GM18858 (cell line): ENCODE measurements at regions not wholly inside any gene's neighbourhood (a gene's known extent, or its start where the extent isn't known, plus 50 kb on each side); places are given as distances from the start of the nearest gene placed in this dataset.
A peak's percentile ranks its signal among the peaks of the same experiment; 100 is the strongest.
"Not testable (repeated sequence)": the region's sequence is repeated elsewhere in the genome, so short reads cannot be mapped to it uniquely, and the experiment has no call there.

Experiments
- ATAC-seq: cut with Tn5 transposase; IDR thresholded peaks from one replicate; pipeline ENCODE4 v1.9.1; 2021; ENCODE audit not compliant: unreplicated experiment

DNA sequence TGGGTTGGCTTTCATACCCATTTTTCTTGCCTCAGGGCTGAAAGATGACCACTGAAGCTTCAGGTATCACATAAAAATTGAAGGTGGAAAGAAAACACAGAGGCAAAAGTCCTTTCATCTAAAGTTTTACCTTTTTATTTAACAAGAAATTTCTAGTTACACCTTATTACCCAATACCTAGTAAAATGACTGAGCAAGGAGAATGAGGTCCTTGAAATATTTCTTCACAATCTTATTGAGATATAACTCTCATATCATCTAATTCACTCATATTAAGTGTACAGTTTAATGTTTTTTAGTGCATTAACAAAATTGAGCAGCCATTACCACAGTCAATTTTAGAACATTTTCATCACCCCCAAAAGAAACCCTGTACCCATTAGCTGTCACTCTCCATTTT lies 112.9 kb upstream of the ADTRP start:
- ATAC-seq, result no peak

DNA sequence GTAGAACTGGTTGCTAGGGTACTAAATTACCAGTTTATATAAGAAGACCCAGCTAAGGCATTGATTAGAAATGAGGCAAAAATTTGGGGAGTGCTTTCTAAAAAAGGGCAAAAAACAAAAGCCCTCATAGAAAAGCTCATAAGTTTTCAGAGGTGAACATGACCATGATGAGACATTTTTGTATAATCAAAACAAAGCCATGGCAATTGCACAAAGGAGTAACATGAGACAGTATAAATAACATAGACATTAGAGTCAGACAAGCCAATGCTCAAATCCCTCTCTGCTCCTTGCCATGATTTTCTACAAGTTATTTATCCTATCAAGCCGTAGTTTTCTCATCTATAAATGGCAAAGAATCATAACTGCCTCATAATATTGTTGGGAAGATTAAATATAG lies 112.2 kb upstream of the ADTRP start:
- ATAC-seq, result no peak

DNA sequence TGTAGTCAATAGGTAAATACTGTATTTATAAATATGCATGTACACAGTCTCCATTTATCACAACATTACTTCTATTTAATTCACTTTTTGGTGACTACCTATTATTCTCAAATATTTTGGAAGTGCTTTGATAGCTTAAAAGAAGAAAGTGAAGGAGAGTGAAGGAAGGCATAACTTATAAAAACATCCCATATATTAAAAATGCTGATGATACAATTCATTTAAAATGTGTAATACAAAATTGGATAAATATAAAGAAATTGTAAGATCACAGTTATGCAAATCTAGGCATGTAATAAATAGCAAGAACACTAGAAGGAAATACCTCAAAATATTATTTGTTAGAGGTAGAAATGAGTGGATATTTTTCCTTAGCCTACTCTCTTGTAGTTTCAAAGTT lies 111.6 kb upstream of the ADTRP start:
- ATAC-seq, result no peak

DNA sequence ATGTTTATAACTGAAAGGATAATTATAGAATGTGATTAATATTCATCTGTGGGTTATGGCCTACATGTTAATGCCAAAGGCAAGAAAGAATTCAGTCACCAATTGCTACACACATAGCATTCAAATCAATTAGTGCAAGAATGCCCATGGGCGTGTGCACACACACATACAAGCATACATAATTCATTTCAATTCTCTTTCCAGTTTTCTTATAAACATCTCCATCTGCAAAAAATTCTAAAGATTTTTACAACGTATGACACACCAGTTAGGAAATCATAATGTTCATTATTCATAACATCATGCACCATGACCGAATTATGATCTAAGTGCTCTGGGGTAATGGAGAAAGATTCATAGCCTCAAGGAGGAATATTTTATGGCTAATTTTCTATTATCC lies 111.0 kb upstream of the ADTRP start:
- ATAC-seq, result no peak

DNA sequence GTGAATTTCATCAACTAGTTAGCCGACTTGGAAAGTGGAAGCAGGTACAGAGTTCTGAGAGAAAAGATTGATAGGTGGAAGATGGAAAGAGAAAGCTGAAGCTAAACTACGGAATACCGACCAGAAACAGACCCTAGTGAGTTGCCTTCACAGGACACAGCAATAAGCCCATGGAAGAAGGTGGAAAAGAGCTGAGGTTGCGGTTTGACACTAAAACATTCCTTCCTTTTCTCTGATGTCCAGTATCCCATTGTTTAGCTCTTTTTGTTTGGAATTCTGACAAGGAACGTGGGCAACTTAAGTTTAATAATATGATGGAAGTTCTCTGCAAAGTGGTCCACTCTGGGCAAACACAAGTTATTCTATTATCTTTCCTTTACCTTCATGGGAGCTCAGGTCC lies 110.1 kb upstream of the ADTRP start:
- ATAC-seq, result no peak

DNA sequence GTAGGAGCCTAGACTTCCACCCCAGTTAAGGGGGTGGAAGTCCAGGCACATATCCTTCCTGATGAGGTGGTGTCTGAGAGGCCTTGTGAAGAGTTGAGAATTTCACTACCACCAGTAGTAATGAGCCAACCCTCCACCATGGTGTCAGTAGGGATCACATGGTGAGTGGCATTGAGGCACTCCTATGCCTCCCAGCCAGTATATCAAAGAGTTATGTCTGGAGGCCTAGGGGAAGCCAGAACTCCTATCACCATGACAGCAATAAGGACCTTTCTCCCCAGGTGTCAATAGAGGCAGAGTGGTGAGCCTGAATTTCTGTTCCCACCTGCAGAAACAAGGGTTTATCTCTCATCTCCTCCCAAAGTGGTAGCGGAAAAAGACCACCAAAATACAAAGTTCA lies 106.6 kb upstream of the ADTRP start:
- ATAC-seq, result no peak

DNA sequence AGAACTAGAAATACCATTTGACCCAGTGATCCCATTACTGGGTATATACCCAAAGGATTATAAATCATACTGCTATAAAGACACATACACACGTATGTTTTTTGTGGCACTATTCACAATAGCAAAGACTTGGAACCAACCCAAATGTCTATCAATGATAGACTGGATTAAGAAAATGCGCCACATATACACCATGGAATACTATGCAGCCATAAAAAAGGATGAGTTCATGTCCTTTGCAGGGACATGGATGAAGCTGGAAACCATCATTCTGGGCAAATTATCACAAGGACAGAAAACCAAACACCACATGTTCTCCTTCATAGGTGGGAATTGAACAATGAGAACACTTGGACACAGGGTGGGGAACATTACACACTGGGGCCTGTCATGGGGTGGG lies 104.9 kb upstream of the ADTRP start:
- not testable (repeated sequence) for ATAC-seq

DNA sequence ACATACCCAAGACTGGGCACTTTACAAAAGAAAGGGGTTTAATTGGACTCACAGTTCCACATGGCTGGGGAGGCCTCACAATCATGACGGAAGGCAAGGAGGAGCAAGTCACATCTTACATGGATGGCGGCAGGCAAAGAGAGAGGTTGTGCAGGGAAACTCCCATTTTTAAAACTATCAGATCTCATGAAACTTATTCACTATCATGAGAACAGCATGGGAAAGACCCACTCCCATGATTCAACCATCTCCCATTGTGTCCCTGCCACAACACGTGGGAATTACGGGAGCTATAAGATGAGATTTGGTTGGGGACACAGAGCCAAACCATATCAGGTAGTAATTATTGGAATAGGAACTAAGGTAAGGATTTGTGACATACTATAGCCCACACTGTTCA lies 101.6 kb upstream of the ADTRP start:
- ATAC-seq, result not testable (repeated sequence)

DNA sequence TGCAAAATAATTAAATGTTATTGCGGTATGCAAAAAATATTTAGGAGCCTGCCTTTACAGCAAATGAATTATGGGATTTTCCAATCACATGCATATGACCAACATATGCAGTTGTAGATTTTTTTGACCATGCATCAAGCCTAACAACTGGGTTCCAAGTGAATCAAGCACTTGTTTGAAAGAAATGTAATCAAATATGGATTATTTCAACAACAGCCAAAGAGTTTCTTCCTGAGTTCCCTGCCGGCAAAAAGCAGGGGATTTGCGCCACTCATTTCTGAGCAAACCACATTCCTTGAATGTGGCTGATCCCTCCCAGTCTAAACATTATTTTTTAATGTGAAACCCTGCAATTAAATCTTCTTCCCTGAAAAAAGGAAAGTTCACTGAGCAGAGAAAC lies 100.1 kb upstream of the ADTRP start:
- no peak for ATAC-seq

DNA sequence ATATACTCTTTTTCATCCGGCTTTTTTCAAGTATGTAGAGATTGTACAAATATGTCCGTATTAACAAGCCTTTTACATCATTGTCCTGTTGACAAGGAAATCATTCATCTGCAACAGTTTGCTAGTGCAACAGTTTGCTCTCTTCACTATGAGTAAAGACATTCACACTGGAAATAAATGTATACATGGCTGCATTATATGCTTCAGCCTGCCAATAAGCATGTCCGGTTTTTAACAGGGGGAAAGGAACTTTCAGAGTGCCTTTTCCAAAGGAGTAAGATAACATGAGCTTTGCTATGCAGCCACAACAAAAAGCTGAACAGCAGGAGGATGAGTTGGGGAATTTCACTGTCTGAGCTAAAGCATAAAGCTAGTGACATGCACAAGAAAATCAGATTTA lies 99.4 kb upstream of the ADTRP start:
- ATAC-seq, result no peak

DNA sequence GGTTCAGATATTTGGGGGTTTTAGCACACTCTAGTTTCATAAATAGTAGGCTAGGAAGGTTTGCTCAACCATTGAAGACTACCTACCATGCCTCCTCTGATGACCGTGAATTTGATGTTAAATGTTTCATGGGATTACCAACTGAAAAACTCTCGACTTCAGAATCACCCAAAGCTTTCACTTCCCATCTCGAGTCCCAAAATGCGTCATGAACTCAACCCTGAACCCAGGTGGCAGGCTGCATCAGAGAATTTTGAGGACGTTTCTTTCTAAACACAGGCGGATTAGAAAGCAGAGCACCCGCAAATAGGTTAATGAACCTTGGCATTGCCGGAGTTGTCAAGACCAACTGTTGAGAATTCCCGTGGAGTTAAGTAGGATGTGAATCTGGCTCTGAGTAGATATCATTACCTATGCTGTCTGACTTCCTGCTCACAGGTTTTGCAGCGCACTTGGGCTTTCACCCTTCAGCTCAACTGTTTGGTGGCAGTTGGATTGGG lies 98.4 kb upstream of the ADTRP start:
- ATAC-seq, result peak; percentile 83

DNA sequence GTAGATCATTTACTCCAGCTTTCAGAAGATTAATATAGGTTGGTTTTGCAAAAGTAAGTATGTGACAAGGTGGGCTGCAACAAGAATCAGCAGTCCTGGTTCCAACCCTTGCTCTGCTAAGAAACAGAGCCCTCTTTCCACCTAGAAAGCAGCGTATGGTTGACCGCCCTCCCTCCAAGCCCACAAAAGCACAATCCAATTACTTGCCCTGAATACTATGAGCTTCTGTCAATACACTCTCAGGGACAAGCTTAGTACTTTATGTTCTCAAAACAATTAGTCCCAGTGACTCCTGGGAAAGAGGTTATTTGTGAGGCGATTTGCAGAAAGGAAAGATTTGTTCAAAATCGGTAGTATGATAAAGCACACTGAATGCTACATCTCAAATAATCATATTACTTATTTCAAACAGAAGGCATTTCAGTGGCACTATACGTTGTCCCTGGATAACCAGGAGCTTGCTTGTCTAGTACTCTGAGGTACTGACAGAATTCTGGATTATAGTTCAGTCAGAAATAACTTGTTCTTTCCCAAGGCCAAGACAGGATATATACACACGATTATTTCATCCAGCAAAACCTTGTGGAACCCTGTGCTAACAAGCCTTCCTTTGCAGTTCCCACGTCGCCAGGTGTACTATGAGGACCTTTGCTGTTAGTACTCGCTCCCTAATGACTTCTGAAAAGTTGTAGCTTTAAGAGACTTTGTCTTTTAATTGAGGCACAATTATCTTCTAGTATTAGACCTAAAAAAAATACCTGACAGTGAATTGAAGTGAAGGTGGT lies 96.9 kb upstream of the ADTRP start:
- ATAC-seq, result no peak

DNA sequence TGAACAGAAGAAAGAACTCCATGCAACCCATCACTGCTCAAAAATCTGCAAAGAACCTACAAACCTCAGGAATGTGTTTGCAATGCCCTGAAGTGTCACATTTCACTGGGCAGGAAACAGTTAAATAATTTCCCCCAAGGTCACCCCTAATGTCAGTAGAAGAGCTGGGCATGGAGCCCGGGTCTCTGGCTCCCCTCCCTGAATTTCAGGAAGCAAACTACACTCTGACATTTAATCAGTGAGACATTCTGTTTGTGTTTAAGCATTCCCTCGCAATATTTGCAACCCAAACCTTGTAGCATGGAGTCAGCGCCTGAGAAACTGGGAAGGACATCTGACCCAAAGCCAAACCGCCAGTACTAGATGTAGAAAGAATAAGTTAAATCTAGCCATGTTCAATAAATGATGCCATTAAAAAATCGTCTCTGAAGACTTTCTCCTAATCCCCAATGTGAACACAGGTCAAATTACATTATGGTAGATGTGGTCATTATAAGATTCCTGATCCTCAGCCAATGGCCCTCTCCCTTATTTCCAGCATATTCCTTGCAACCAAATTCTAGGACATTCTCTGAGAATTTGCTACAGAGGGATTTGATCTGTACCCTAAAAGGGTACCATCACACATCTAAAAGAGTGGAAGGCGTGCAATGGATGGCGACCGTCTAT lies 91.2 kb upstream of the ADTRP start:
- no peak for ATAC-seq

DNA sequence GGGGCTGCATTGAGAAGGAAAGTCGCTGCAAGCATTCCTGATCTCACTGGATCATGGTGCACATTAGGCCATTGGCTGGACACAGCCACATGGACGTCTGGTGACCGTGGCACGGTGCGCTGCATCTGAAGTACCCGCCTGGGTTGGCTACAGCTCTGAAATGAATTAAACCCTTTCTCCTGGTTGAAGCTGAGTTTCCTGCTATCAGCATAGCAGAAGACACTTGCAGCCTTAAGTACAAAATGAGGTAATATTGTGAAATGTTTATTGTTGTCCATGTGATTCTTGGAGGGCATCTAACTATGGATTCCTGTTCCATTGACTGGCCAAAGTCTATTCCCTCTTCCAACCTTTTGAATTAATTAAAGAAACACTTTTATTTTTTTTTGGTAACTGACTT lies 89.8 kb upstream of the ADTRP start:
- ATAC-seq, result no peak

DNA sequence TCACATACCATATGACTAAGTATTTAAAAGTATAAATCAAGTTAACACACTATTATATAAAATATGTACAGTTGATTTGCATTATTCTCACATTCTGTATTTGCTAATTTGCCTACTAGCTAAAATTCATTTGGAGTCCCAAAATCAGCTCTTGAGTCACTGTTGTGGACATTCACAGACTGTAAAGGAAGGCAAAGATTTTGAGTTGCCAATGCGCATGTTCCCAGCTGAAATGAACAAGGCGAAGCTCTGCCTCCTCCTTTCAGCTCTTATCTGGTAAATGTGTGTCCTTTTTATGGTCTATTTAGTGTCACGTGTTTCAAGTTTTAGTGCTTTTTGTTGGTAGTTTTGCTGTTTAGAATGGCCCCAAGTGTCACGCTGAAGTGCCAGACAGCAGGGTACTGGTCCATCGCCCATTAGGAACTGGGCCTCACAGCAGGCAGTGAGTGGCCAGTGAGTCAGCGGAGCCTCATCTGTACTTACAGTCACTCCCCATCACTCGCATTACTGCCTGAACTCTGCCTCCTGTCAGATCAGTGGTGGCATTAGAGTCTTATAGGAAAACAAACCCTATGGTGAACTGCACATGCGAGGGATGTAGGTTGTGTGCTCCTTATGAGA lies 87.2 kb upstream of the ADTRP start:
- ATAC-seq, result no peak

DNA sequence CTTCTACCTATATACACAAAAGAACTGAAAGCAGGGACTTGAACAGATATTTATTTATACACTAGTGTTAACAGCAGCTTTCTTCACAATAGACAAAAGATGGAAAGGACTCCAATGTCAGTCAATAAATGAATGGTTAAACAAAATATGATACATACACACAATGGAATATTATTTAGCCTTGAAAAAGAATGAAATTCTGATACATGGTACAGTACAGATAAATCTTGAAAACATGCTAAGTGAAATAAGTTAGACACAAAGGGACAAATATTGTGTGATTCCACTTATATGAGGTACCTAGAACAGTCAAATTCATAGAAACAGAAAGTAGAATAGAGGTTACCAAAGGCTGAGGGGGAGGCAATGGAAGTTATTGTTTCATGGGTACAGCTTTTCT lies 79.8 kb upstream of the ADTRP start:
- ATAC-seq, result no peak

DNA sequence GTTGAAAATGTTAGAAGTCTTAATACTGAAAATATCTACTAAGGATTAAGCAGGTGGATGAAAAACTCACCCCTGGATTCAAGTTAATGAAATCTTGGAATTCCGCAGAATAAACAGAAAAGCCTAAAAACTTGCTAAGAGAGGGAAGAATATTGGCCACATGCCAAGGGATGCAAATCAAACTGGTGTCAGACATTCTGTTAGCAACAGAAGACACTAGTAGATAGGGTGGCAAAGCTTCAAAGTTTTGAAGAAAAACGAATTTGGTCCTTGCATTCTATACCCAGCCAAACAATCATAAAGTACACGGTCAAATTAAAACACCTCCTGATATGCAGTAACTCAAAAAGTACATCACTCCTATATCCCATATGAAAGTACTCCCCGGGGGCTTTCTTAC lies 77.1 kb upstream of the ADTRP start:
- no peak for ATAC-seq

DNA sequence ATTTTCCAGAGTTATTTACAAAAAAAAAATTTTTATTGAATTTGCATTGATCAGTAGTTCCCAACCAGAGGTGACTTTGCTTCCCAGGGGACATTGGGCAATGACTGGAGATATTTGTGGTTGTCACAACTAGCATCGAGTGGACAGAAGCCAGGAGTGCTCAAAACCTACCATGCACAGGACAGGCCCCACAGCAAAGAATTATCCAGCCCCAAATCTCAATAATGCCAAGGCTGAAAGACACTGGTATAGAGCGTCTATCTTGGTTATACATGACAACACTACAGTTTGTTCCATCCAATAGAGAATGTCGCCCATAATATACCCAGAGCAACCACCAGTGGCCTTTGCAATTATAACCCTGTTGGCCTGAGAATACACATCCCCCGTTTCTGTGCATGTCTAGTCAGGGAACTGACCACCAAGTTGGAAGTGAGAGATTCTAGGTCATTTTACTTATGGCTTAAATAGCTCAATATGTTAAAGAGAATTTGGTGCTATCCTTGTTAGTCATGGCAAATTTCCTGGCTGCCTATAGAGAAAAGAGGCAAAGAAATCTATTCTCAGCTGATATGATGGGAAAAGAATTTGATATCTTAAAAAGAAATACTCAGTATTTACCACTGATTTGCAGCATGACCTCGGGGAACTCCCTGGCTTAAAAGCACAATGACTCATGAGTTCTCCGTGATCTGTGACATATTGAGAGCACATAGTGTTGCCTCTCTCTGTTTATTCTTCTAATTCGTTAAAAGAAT lies 76.0 kb upstream of the ADTRP start:
- ATAC-seq, result no peak

DNA sequence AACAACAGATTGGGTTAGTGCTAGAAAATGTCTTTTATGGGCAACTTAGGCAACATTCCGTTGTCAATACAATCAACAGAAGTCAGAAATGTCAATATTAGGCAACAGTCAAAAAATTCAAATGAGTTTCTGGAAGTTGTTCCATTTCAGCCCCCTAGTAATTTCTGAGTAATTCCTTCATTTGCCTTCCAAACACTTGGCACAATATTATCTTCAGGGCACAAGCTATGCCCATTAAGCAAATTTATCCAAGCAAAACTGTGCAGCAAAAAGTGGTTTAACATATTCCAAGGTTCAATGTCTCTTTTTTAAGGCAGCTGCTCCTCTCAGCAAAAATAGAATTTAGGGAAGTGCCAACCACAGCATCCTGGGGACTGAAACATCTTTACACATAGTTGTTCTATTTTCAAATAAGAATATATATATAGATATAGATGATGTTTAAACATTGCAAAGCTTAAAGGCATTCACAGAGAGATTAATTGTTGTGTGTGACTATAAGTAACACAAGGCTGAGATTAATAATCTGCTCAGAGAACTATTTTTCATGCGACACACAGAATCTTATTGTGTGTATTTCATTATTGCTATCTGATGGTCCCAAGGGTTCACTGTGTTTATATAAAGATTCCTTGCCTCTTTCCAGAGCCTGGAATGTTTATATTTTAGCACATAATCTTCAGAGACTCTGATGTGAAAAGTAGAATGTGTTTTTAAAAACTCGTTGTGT lies 75.2 kb upstream of the ADTRP start:
- ATAC-seq, result no peak

DNA sequence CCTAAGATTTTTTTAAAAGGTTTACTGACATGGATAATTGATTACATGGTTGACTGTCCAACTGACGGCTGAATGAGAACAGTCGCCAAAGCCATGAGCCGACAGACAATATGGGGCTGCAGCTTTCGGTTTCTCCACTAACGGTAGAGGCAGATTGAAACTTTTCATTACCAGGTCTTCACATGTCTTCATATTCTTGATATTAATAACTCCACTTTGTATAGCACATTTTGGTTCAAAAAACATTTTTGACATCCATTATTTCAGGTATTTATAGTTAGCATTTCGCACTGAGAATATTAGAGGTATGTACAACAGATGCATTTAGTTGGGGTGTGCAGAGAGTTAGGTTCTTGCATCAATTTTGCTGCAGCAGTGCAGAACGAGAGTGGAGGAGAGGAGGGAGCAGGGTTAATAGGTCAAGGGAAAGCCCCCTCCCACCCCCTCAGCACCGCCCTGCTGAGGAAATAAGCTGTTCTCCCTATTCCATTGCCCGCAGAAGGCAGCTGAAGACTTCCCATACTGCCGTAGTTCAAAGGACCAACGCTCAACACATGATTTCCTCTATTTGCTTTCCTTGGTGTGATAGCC lies 73.6 kb upstream of the ADTRP start:
- ATAC-seq, result peak; percentile 35
